ENCODE measurements at regions not wholly inside any gene's neighbourhood (a gene's known extent, or its start where the extent isn't known, plus 50 kb on each side); places are given as distances from the start of the nearest gene placed in this dataset.

GRCh38 chr3:18611991-18612390, 186.9 kb upstream of the SATB1 start:
- no peak for TF ChIP-seq CTCF (IDR thresholded peaks at IDR 0.05; ENCODE audit: insufficient read depth, low read depth, low read length, missing control alignments)
- H3K4me3 ChIP-seq (ENCODE audit: low read depth, low read length) = no peak overlapping the region
- DNase-seq (ENCODE audit: low read depth) = no peak

GRCh38 chr3:18609187-18609586, 184.0 kb upstream of the SATB1 start:
- no peak for TF ChIP-seq CTCF (IDR thresholded peaks at IDR 0.05; ENCODE audit: insufficient read depth, low read depth, low read length, missing control alignments)
- H3K4me3 ChIP-seq (ENCODE audit: low read depth, low read length) = no peak overlapping the region
- DNase-seq (ENCODE audit: low read depth) = no peak

- DNase-seq (ENCODE audit: low read depth) = no peak
- no peak overlapping the region for H3K4me3 ChIP-seq (ENCODE audit: low read depth, low read length)
- no peak for TF ChIP-seq CTCF (IDR thresholded peaks at IDR 0.05; ENCODE audit: insufficient read depth, low read depth, low read length, missing control alignments)
Measured at GRCh38 chr3:18597919-18598318, 172.8 kb upstream of the SATB1 start.

GRCh38 chr3:18593231-18593630, 168.1 kb upstream of the SATB1 start:
- DNase-seq (ENCODE audit: low read depth) = no peak
- H3K4me3 ChIP-seq (ENCODE audit: low read depth, low read length) = no peak overlapping the region
- no peak for TF ChIP-seq CTCF (IDR thresholded peaks at IDR 0.05; ENCODE audit: insufficient read depth, low read depth, low read length, missing control alignments)

- DNase-seq (ENCODE audit: low read depth) = no peak
- TF ChIP-seq CTCF (IDR thresholded peaks at IDR 0.05; ENCODE audit: insufficient read depth, low read depth, low read length, missing control alignments) = no peak
Measured at GRCh38 chr3:18591120-18591519, 166.0 kb upstream of the SATB1 start.

GRCh38 chr3:18586076-18586475, 160.9 kb upstream of the SATB1 start:
- H3K4me3 ChIP-seq (ENCODE audit: low read depth, low read length) = no peak overlapping the region
- no peak for DNase-seq (ENCODE audit: low read depth)
- no peak for TF ChIP-seq CTCF (IDR thresholded peaks at IDR 0.05; ENCODE audit: insufficient read depth, low read depth, low read length, missing control alignments)

More at GRCh38 chr3:18591120-18591519, 166.0 kb upstream of the SATB1 start:
- no peak overlapping the region for H3K4me3 ChIP-seq (ENCODE audit: low read depth, low read length)
